GM23338 (cell line): ENCODE measurements at regions not wholly inside any gene's neighbourhood (a gene's known extent, or its start where the extent isn't known, plus 50 kb on each side); places are given as distances from the start of the nearest gene placed in this dataset.

Experiments used
- ATAC-seq: fragments of 200-7000 bp; cut with Tn5 transposase; 3 replicates; pipeline ENCODE4 v1.9.1; 2020
- DNase-seq: peaks from one replicate; pipeline ENCODE4 v3.0.0-alpha.2; 2015; ENCODE audit warnings: low spot score
- H2AFZ ChIP-seq: fragments of 200-600 bp; sonication (generic); 2 replicates; pipeline ENCODE4 v1.8.0; 2016; ENCODE audit warnings: antibody characterized with exemption, mild to moderate bottlenecking, moderate library complexity
- H3F3A ChIP-seq: fragments of 200-600 bp; sonication (generic); replicated peaks from 2 replicates; pipeline ENCODE4 v1.8.0; 2017; ENCODE audit warnings: antibody characterized with exemption, mixed run types, low read depth
- H3K27ac ChIP-seq: fragments of 200-600 bp; sonication (generic); 2 replicates; pipeline ENCODE4 v1.6.1; 2016; ENCODE audit warnings: low read depth
- H3K27me3 ChIP-seq: fragments of 200-600 bp; sonication (generic); 2 replicates; pipeline ENCODE4 v1.8.0; 2016; ENCODE audit warnings: mild to moderate bottlenecking, mixed run types, moderate library complexity; ENCODE audit not compliant: insufficient read depth
- H3K36me3 ChIP-seq: fragments of 200-600 bp; sonication (generic); 2 replicates; pipeline ENCODE4 v1.8.0; 2016; ENCODE audit warnings: mild to moderate bottlenecking; ENCODE audit not compliant: insufficient read depth
- H3K4me1 ChIP-seq: fragments of 200-600 bp; sonication (generic); 2 replicates; pipeline ENCODE4 v1.8.0; 2016; ENCODE audit warnings: mild to moderate bottlenecking, moderate library complexity; ENCODE audit not compliant: insufficient read depth
- H3K4me2 ChIP-seq: fragments of 200-600 bp; sonication (generic); 2 replicates; pipeline ENCODE4 v1.7.1; 2017; ENCODE audit warnings: mixed run types
- H3K4me3 ChIP-seq: fragments of 200-600 bp; sonication (generic); 2 replicates; pipeline ENCODE4 v1.6.1; 2016; ENCODE audit warnings: mixed run types
- H3K79me2 ChIP-seq: fragments of 200-600 bp; sonication (generic); replicated peaks from 2 replicates; pipeline ENCODE4 v1.8.0; 2017; ENCODE audit warnings: mild to moderate bottlenecking; ENCODE audit not compliant: insufficient read depth
- H3K9me2 ChIP-seq: fragments of 200-600 bp; sonication (generic); 2 replicates; pipeline ENCODE4 v1.8.0; 2017; ENCODE audit not compliant: insufficient read depth
- H4K20me1 ChIP-seq: fragments of 200-600 bp; sonication (generic); replicated peaks from 2 replicates; pipeline ENCODE4 v1.8.0; 2017; ENCODE audit warnings: mild to moderate bottlenecking; ENCODE audit not compliant: insufficient read depth
- H3K27ac Mint-ChIP-seq: 2 replicates; pipeline ENCODE4 v1.8.0; 2020; ENCODE audit warnings: inconsistent platforms, mild to moderate bottlenecking, moderate library complexity, mixed read lengths
- H3K27me3 Mint-ChIP-seq: 3 replicates; pipeline ENCODE4 v1.8.0; 2022; ENCODE audit warnings: low read depth, mild to moderate bottlenecking, moderate library complexity, mixed read lengths, inconsistent platforms; ENCODE audit not compliant: insufficient read depth, poor library complexity
- H3K36me3 Mint-ChIP-seq: 3 replicates; pipeline ENCODE4 v1.8.0; 2021; ENCODE audit warnings: low read depth, mild to moderate bottlenecking, inconsistent platforms, moderate library complexity, mixed read lengths
- H3K4me1 Mint-ChIP-seq: 3 replicates; pipeline ENCODE4 v1.8.0; 2020; ENCODE audit warnings: mild to moderate bottlenecking, inconsistent platforms, mixed read lengths
- H3K4me3 Mint-ChIP-seq: 3 replicates; pipeline ENCODE4 v1.8.0; 2021; ENCODE audit warnings: moderate library complexity, mild to moderate bottlenecking, inconsistent platforms, mixed read lengths
- H3K9me3 Mint-ChIP-seq: 3 replicates; pipeline ENCODE4 v1.8.0; 2020; ENCODE audit warnings: moderate library complexity, mild to moderate bottlenecking, inconsistent platforms, mixed read lengths
- CREB1 ChIP-seq: fragments of 250-450 bp; sonication (Bioruptor Pico); IDR thresholded peaks from 2 replicates; pipeline ENCODE4 v1.5.0; 2020; ENCODE audit warnings: low read depth, mild to moderate bottlenecking, moderate library complexity
- CTCF ChIP-seq, 2 experiments: fragments of 200-600 bp in 1 of 2; sonication (generic) in 1 of 2; conservative IDR thresholded peaks; 2 replicates each; pipeline versions ENCODE4 v1.5.1 to v1.6.1; 2016 to 2017; ENCODE audit warnings: antibody characterized with exemption in 2 of 2, low read depth in 2 of 2, mild to moderate bottlenecking in 2 of 2, moderate library complexity in 1 of 2
- ETS1 ChIP-seq: IDR thresholded peaks from 2 replicates; pipeline ENCODE4 v1.6.1; 2016; ENCODE audit warnings: antibody characterized with exemption
- EZH2 ChIP-seq: fragments of 200-600 bp; sonication (generic); IDR thresholded peaks from one replicate; pipeline ENCODE4 v1.8.0; 2017; ENCODE audit warnings: antibody characterized with exemption, mild to moderate bottlenecking, low read depth; ENCODE audit not compliant: unreplicated experiment
- EZH2phosphoT487 ChIP-seq: fragments of 200-600 bp; sonication (generic); IDR thresholded peaks from one replicate; pipeline ENCODE4 v1.8.1; 2018; ENCODE audit warnings: antibody characterized with exemption; ENCODE audit not compliant: unreplicated experiment
- JUNB ChIP-seq: IDR thresholded peaks from one replicate; pipeline ENCODE4 v1.6.1; 2016; ENCODE audit warnings: antibody characterized with exemption; ENCODE audit not compliant: unreplicated experiment
- NANOG ChIP-seq: IDR thresholded peaks from 2 replicates; pipeline ENCODE4 v1.6.1; 2016; ENCODE audit warnings: antibody characterized with exemption, borderline replicate concordance
- POLR2AphosphoS5 ChIP-seq: IDR thresholded peaks from 2 replicates; pipeline ENCODE4 v1.6.1; 2016; ENCODE audit warnings: antibody characterized with exemption, low read depth
- REST ChIP-seq: IDR thresholded peaks from one replicate; pipeline ENCODE4 v1.6.1; 2018; ENCODE audit warnings: antibody characterized with exemption; ENCODE audit not compliant: unreplicated experiment
- STAT1 ChIP-seq: IDR thresholded peaks from one replicate; pipeline ENCODE4 v1.6.1; 2016; ENCODE audit warnings: antibody characterized with exemption; ENCODE audit not compliant: unreplicated experiment
- ZNF114 ChIP-seq: fragments of 250-450 bp; sonication (Bioruptor Pico); IDR thresholded peaks from 2 replicates; pipeline ENCODE4 v1.5.0; 2020; ENCODE audit warnings: mild to moderate bottlenecking, moderate library complexity
- ZNF331 ChIP-seq: fragments of 250-450 bp; sonication (Bioruptor Pico); IDR thresholded peaks from 2 replicates; pipeline ENCODE4 v1.5.0; 2020; ENCODE audit warnings: low read depth, mild to moderate bottlenecking, moderate library complexity

- no peak for TF ChIP-seq REST
- no peak for TF ChIP-seq JUNB
- TF ChIP-seq CTCF (conservative IDR thresholded peaks at IDR 0.05; ENCODE audit: low read depth in 2 of 2): no peak
- no peak for TF ChIP-seq STAT1
- TF ChIP-seq EZH2phosphoT487: no peak
Measured at GRCh38 chr9:86809759-86810367, 137.4 kb downstream of the GAS1 start (continued).

GRCh38 chr9:86809151-86809550 lies 138.2 kb downstream of the GAS1 start:
- no peaks in the 10 kb centered on the region for H3K36me3 Mint-ChIP-seq
- H3K9me3 Mint-ChIP-seq: no peaks in the 10 kb centered on the region
- H3K4me3 Mint-ChIP-seq: no peak overlapping the region
- no peak overlapping the region for H3K27ac Mint-ChIP-seq
- Histone ChIP-seq H3K4me3 (no peak overlapping the region), H3K9me2 (no peaks in the 10 kb centered on the region), H3K4me2 (no peak overlapping the region), H3K36me3 (no peaks in the 10 kb centered on the region), H4K20me1 (no peaks in the 10 kb centered on the region), H3K27ac (no peak overlapping the region), H2AFZ (no peak overlapping the region), H3K79me2 (no peaks in the 10 kb centered on the region), H3F3A (no peaks in the 10 kb centered on the region), H3K27me3 (no peaks in the 10 kb centered on the region), H3K4me1 (peaks cover 12% of the 10 kb centered on the region)
- no peaks in the 10 kb centered on the region for H3K4me1 Mint-ChIP-seq
- peaks cover 2% of the 10 kb centered on the region for H3K27me3 Mint-ChIP-seq
- no peak for ATAC-seq
- DNase-seq: no peak
- TF ChIP-seq ZNF114 (CRISPR knock-in tag) (no peak), EZH2phosphoT487 (no peak), CTCF (conservative IDR thresholded peaks at IDR 0.05; ENCODE audit: low read depth in 2 of 2) (no peak), ETS1 (no peak), ZNF331 (CRISPR knock-in tag) (no peak), CREB1 (CRISPR knock-in tag) (no peak), EZH2 (no peak), JUNB (no peak), STAT1 (no peak), NANOG (no peak), POLR2AphosphoS5 (no peak), REST (no peak)
